ENCODE measurements at regions not wholly inside any gene's neighbourhood (a gene's known extent, or its start where the extent isn't known, plus 50 kb on each side); places are given as distances from the start of the nearest gene placed in this dataset.

DNA sequence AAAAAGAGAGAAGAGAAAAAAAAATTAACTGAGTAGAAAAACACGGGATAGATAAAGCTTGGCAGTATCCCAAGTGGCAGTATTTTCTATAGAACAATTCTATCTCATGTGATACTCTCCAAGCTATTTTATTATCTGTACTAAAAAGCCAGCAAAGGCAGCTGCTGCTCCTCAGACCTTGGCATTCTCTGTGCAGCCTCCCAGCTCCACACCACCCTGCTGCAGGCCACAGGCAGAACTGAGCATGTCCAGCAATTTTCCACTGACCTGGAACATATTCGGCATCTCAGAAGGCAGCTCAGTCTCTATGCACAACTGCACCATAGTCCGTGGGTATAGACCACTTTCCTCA is 1161.4 kb downstream of the IGSF11 start:
- Histone ChIP-seq H3K4me1 (no peaks in the 10 kb centered on the region), H3K27ac (no peak overlapping the region), H3K9me3 (no peaks in the 10 kb centered on the region), H3K36me3 (no peaks in the 10 kb centered on the region), H3K27me3 (no peaks in the 10 kb centered on the region), H3K4me3 (no peak overlapping the region)
- DNase-seq (no peak), ATAC-seq (no peak)
- 29% methylated on average over 3 of the region's 3 CpGs for WGBS (ENCODE audit: insufficient coverage, low coverage, low lambda C conversion rate, missing lambda C conversion rate)
- TF ChIP-seq CTCF (IDR thresholded peaks at IDR 0.05) (no peak), POLR2A (IDR thresholded peaks at IDR 0.05) (no peak)
- intact Hi-C loops (cut with DNase I) = no loop called here

DNA sequence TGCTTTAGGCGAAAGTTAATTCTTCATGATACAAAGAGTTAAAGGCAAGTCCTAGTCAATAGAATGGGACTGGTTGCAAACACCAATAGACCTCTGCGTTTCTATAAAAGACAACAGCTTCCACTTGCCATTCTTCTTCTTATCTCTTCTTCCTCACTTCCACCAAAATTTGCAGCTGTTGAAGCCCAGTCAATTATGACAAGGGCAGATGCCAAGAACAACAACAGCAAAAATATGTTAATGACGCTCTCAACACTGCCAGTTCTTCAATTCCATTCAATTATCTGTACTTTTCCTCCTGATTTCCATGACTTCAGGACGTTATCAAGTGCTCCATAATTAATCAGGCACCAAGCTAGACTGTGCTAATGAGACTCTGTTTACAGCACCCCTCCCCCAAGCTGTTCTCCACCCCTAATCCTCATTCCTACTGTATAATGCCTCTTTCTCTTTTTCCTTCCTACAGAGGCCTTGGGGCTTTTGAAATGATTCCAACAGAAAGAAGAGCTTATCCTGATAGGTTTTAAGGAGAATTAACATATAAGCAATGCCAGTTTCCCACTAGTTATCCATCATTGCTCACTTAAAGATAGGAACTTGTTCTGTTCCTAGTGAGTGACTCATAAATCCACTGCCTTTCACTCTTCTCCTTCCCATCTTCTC is 1160.5 kb downstream of the IGSF11 start:
- intact Hi-C loops (cut with DNase I) = no loop called here
- H3K36me3 ChIP-seq = no peaks in the 10 kb centered on the region
- no peaks in the 10 kb centered on the region for H3K4me1 ChIP-seq
- H3K4me3 ChIP-seq = no peak overlapping the region
- DNase-seq = no peak
- no peak for ATAC-seq
- WGBS (ENCODE audit: insufficient coverage, low coverage, low lambda C conversion rate, missing lambda C conversion rate) = 39% methylated on average over 4 of the region's 4 CpGs
- H3K9me3 ChIP-seq = no peaks in the 10 kb centered on the region
- no peaks in the 10 kb centered on the region for H3K27me3 ChIP-seq
- TF ChIP-seq POLR2A (IDR thresholded peaks at IDR 0.05) (no peak), CTCF (IDR thresholded peaks at IDR 0.05) (no peak)
- no peak overlapping the region for H3K27ac ChIP-seq

- whole genome bisulfite sequencing (ENCODE audit: insufficient coverage, low coverage, low lambda C conversion rate, missing lambda C conversion rate) = 27% methylated on average over 1 of the region's 1 CpG
- TF ChIP-seq POLR2A (IDR thresholded peaks at IDR 0.05) (no peak), CTCF (IDR thresholded peaks at IDR 0.05) (no peak)
- Histone ChIP-seq H3K27ac (no peak overlapping the region), H3K36me3 (no peaks in the 10 kb centered on the region), H3K9me3 (no peaks in the 10 kb centered on the region), H3K4me3 (no peak overlapping the region), H3K4me1 (no peaks in the 10 kb centered on the region), H3K27me3 (no peaks in the 10 kb centered on the region)
- intact Hi-C loops (cut with DNase I) = no loop called here
- DNase-seq (no peak), ATAC-seq (no peak)
Measured at GRCh38 chr3:117874904-117875874, 1159.5 kb downstream of the IGSF11 start.

DNA sequence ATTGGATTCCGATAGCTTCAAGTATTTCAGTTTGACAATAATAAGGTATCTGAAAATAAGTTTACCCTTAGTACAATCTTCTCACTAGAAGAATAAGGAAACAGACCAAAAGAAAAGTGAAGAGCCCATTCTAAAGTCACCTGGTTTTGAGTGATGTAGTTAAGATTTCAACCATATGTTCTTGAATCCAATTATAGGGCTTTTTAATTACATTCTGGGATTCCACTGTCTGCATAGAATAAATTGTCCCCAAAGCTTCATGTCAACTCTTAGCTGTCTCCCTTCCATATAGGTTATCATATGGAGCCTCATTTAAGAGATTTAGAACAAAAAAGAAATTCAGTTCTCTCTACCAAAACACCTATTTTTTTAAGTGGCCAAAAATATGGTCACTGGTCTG is 1158.8 kb downstream of the IGSF11 start:
- intact Hi-C loops (cut with DNase I) = no loop called here
- Histone ChIP-seq H3K4me1 (no peaks in the 10 kb centered on the region), H3K9me3 (no peaks in the 10 kb centered on the region), H3K36me3 (no peaks in the 10 kb centered on the region), H3K4me3 (no peak overlapping the region), H3K27me3 (no peaks in the 10 kb centered on the region), H3K27ac (no peak overlapping the region)
- WGBS (ENCODE audit: insufficient coverage, low coverage, low lambda C conversion rate, missing lambda C conversion rate) = 65% methylated on average over 1 of the region's 1 CpG
- no peak for DNase-seq
- TF ChIP-seq CTCF (IDR thresholded peaks at IDR 0.05) (no peak), POLR2A (IDR thresholded peaks at IDR 0.05) (no peak)
- no peak for ATAC-seq

Data from right lobe of liver (tissue), 6 donors.